Peyer's patch (tissue), 4 donors: ENCODE measurements at regions not wholly inside any gene's neighbourhood (a gene's known extent, or its start where the extent isn't known, plus 50 kb on each side); places are given as distances from the start of the nearest gene placed in this dataset.
A peak's percentile ranks its signal among the peaks of the same experiment; 100 is the strongest.

Source experiments
- DNase-seq, 3 donors: peaks; one replicate each; pipeline ENCODE4 v3.0.0-alpha.2; 2017 to 2019
- H3K27ac ChIP-seq, 4 donors: fragments of 200-600 bp; sonication (generic); one replicate each; pipeline ENCODE4 v1.5.1; 2016 to 2019
- H3K27me3 ChIP-seq, 2 donors: fragments of 200-600 bp; sonication (generic); one replicate each; pipeline ENCODE4 v1.5.1; 2019
- H3K36me3 ChIP-seq, 3 donors: fragments of 200-600 bp; sonication (generic); one replicate each; pipeline ENCODE4 v1.5.1; 2016 to 2019
- H3K4me1 ChIP-seq, 4 donors: fragments of 200-600 bp; sonication (generic); one replicate each; pipeline ENCODE4 v1.5.1; 2016 to 2019
- H3K4me3 ChIP-seq, 4 donors: fragments of 200-600 bp; sonication (generic); 1 replicate in 3 of 4; 2 replicates in 1 of 4; pipeline ENCODE4 v1.5.1; 2016 to 2019; ENCODE audit warnings: mild to moderate bottlenecking in 1 of 4
- H3K9me3 ChIP-seq, 4 donors: fragments of 200-600 bp; sonication (generic); one replicate each; pipeline ENCODE4 v1.5.1; 2016 to 2019; ENCODE audit warnings: mild to moderate bottlenecking in 1 of 4
- CTCF ChIP-seq, 6 experiments: fragments of 450-650 bp in 4 of 6; fragments of 200-600 bp in 2 of 6; sonication (generic) in 1 of 6; IDR thresholded peaks; one replicate each; pipeline ENCODE4 v1.5.1; 2017 to 2019; ENCODE audit warnings: antibody characterized with exemption in 6 of 6, mild to moderate bottlenecking in 3 of 6, moderate library complexity in 1 of 6
- POLR2A ChIP-seq, 2 donors: fragments of 450-650 bp; IDR thresholded peaks; one replicate each; pipeline ENCODE4 v1.5.1; 2017; ENCODE audit warnings: antibody characterized with exemption in 2 of 2, mild to moderate bottlenecking in 2 of 2, moderate library complexity in 2 of 2
- small RNA-seq, 2 donors: library from RNA; depleted of rRNA; stranded (forward); fragments of <200 nt; gene quantifications; one replicate each; pipeline ENCODE3, GENCODE V24; 2016

GRCh38 chr10:123611243-123611642 is 54.9 kb upstream of the GPR26 start:
- no peaks in the 10 kb centered on the region for H3K4me1 ChIP-seq
- no peak for TF ChIP-seq POLR2A (IDR thresholded peaks at IDR 0.05)
- TF ChIP-seq CTCF (IDR thresholded peaks at IDR 0.05) = no peak
- H3K9me3 ChIP-seq = no peaks in the 10 kb centered on the region
- H3K36me3 ChIP-seq = no peaks in the 10 kb centered on the region
- no peaks in the 10 kb centered on the region for H3K27me3 ChIP-seq
- no peak overlapping the region for H3K27ac ChIP-seq
- DNase-seq = no peak
- H3K4me3 ChIP-seq = no peak overlapping the region

- H3K27me3 ChIP-seq = no peaks in the 10 kb centered on the region
- H3K4me3 ChIP-seq = no peak overlapping the region
- TF ChIP-seq CTCF (IDR thresholded peaks at IDR 0.05) (no peak), POLR2A (IDR thresholded peaks at IDR 0.05) (no peak)
- DNase-seq = no peak
- H3K9me3 ChIP-seq = no peaks in the 10 kb centered on the region
- H3K27ac ChIP-seq = no peak overlapping the region
- H3K36me3 ChIP-seq = no peaks in the 10 kb centered on the region
- no peaks in the 10 kb centered on the region for H3K4me1 ChIP-seq
Measured at GRCh38 chr10:123611876-123612275, 54.3 kb upstream of the GPR26 start.

GRCh38 chr10:123613346-123613850 is 52.8 kb upstream of the GPR26 start:
- H3K27ac ChIP-seq = no peak overlapping the region
- H3K4me1 ChIP-seq = no peaks in the 10 kb centered on the region
- H3K36me3 ChIP-seq = no peaks in the 10 kb centered on the region
- H3K4me3 ChIP-seq = no peak overlapping the region
- H3K27me3 ChIP-seq = no peaks in the 10 kb centered on the region
- H3K9me3 ChIP-seq = no peaks in the 10 kb centered on the region
- no peak for DNase-seq
- TF ChIP-seq CTCF (IDR thresholded peaks at IDR 0.05) (no peak), POLR2A (IDR thresholded peaks at IDR 0.05) (no peak)

- peak in 2 of 3 donors; percentile 63 to 74 for DNase-seq
- Histone ChIP-seq H3K27me3 (no peaks in the 10 kb centered on the region), H3K4me1 (no peaks in the 10 kb centered on the region), H3K27ac (no peak overlapping the region), H3K9me3 (no peaks in the 10 kb centered on the region), H3K36me3 (no peaks in the 10 kb centered on the region), H3K4me3 (no peak overlapping the region)
- TF ChIP-seq CTCF (IDR thresholded peaks at IDR 0.05) = no peak
- TF ChIP-seq POLR2A (IDR thresholded peaks at IDR 0.05) = no peak
Measured at GRCh38 chr10:123614888-123615287, 51.3 kb upstream of the GPR26 start.

Small RNAs in the stretch of these regions (small RNA-seq; reads per million reads assigned to genes)
- 0 reads per million in 2 donors for gene AL160290.3
